Naive thymus-derived CD4-positive, alpha-beta T cell (primary cell): ENCODE measurements at regions not wholly inside any gene's neighbourhood (a gene's known extent, or its start where the extent isn't known, plus 50 kb on each side); places are given as distances from the start of the nearest gene placed in this dataset.

ENCODE experiments used
- ATAC-seq: fragments of 150-1000 bp; cut with Tn5 transposase; 2 replicates; pipeline ENCODE4 v1.10.0; 2021; ENCODE audit warnings: mild to moderate bottlenecking, moderate library complexity
- CTCF ChIA-PET: fragments of 350-600 bp; sonication (Branson Sonifier 250); formaldehyde crosslinking; loops from one replicate; lab custom pipeline; 2021; ENCODE audit warnings: antibody characterized with exemption; lab: Charles Lee
- POLR2A ChIA-PET: fragments of 350-600 bp; sonication (Branson Sonifier 250); formaldehyde crosslinking; loops from one replicate; lab custom pipeline; 2021; ENCODE audit warnings: antibody characterized with exemption, inconsistent platforms; lab: Charles Lee
- DNase-seq, 9 donors: peaks; one replicate each; pipeline versions ENCODE4 v3.0.0 to v3.0.0-alpha.2; 2020 to 2022; ENCODE audit warnings: mixed read lengths in 1 of 9
- H3K27ac ChIP-seq: one replicate; pipeline ENCODE4 v1.7.0; 2013; ENCODE audit warnings: mild to moderate bottlenecking, low read depth, low read length, moderate library complexity
- H3K27me3 ChIP-seq, 2 donors: one replicate each; pipeline ENCODE4 v1.7.0; 2013; ENCODE audit warnings: low read length in 2 of 2, mild to moderate bottlenecking in 2 of 2, moderate library complexity in 2 of 2; ENCODE audit not compliant: control insufficient read depth in 2 of 2, insufficient read depth in 2 of 2
- H3K36me3 ChIP-seq, 3 experiments: 1 replicate in 2 of 3; 2 replicates in 1 of 3; pipeline ENCODE4 v1.7.0; 2013; ENCODE audit warnings: low read length in 3 of 3, mild to moderate bottlenecking in 3 of 3, moderate library complexity in 1 of 3; ENCODE audit not compliant: insufficient read depth in 3 of 3, control insufficient read depth in 2 of 3
- H3K4me1 ChIP-seq, 2 donors: one replicate each; pipeline ENCODE4 v1.7.0; 2013; ENCODE audit warnings: low read length in 2 of 2, mild to moderate bottlenecking in 2 of 2, moderate library complexity in 1 of 2; ENCODE audit not compliant: control insufficient read depth in 2 of 2, insufficient read depth in 2 of 2
- H3K4me3 ChIP-seq: 2 replicates; pipeline ENCODE4 v1.7.0; 2013; ENCODE audit warnings: mild to moderate bottlenecking, low read length
- H3K9me3 ChIP-seq, 3 experiments: 1 replicate in 2 of 3; 2 replicates in 1 of 3; pipeline ENCODE4 v1.7.0; 2013; ENCODE audit warnings: low read length in 3 of 3; ENCODE audit not compliant: control insufficient read depth in 2 of 3
- H3K27ac Mint-ChIP-seq, 9 donors: one replicate each; pipeline ENCODE4 v1.8.0; 2020 to 2022; ENCODE audit warnings: mixed read lengths in 9 of 9, mild to moderate bottlenecking in 8 of 9, moderate library complexity in 5 of 9, inconsistent platforms in 2 of 9
- H3K27me3 Mint-ChIP-seq, 5 donors: one replicate each; pipeline ENCODE4 v1.8.0; 2021 to 2022; ENCODE audit warnings: mixed read lengths in 5 of 5, mild to moderate bottlenecking in 1 of 5
- H3K36me3 Mint-ChIP-seq, 5 donors: one replicate each; pipeline ENCODE4 v1.8.0; 2020 to 2022; ENCODE audit warnings: mixed read lengths in 5 of 5, mild to moderate bottlenecking in 3 of 5, inconsistent platforms in 1 of 5
- H3K4me1 Mint-ChIP-seq, 7 donors: one replicate each; pipeline ENCODE4 v1.8.0; 2020 to 2022; ENCODE audit warnings: mixed read lengths in 7 of 7, mild to moderate bottlenecking in 3 of 7, inconsistent platforms in 1 of 7
- H3K4me3 Mint-ChIP-seq, 10 donors: one replicate each; pipeline ENCODE4 v1.8.0; 2020 to 2022; ENCODE audit warnings: mild to moderate bottlenecking in 10 of 10, mixed read lengths in 10 of 10, moderate library complexity in 6 of 10, inconsistent platforms in 2 of 10
- H3K9me3 Mint-ChIP-seq, 11 donors: one replicate each; pipeline ENCODE4 v1.8.0; 2020 to 2022; ENCODE audit warnings: mixed read lengths in 11 of 11, mild to moderate bottlenecking in 4 of 11, inconsistent platforms in 1 of 11, moderate library complexity in 1 of 11
- intact Hi-C, 2 donors: fragments of 100-400 bp; cut with micrococcal nuclease; formaldehyde crosslinking; loops; one replicate each; pipeline ENCODE4 v1.15.1; 2023

- Histone ChIP-seq H3K27me3 (no peaks in the 10 kb centered on the region), H3K4me3 (no peak overlapping the region), H3K36me3 (no peaks in the 10 kb centered on the region), H3K27ac (no peak overlapping the region), H3K9me3 (no peaks in the 10 kb centered on the region), H3K4me1 (no peaks in the 10 kb centered on the region)
- Mint-ChIP-seq H3K36me3 (no peaks in the 10 kb centered on the region), H3K4me3 (no peak overlapping the region), H3K4me1 (no peaks in the 10 kb centered on the region), H3K27me3 (no peaks in the 10 kb centered on the region), H3K9me3 (peaks cover 0 to 3% (median 0%) of the 10 kb centered on the region in 11 donors), H3K27ac (no peak overlapping the region)
- no peak for ATAC-seq
- ChIA-PET POLR2A (no interaction called here), CTCF (no interaction called here)
- DNase-seq, result no peak
- intact Hi-C loops, result no loop called here
Measured at GRCh38 chrX:121455890-121456289, 408.5 kb downstream of the GLUD2 start.

GRCh38 chrX:121456315-121456714 lies 408.9 kb downstream of the GLUD2 start:
- ChIA-PET CTCF (no interaction called here), POLR2A (no interaction called here)
- DNase-seq (no peak), ATAC-seq (no peak)
- Histone ChIP-seq H3K4me1 (no peaks in the 10 kb centered on the region), H3K27ac (no peak overlapping the region), H3K36me3 (no peaks in the 10 kb centered on the region), H3K4me3 (no peak overlapping the region), H3K9me3 (no peaks in the 10 kb centered on the region), H3K27me3 (no peaks in the 10 kb centered on the region)
- intact Hi-C loops, result no loop called here
- no peaks in the 10 kb centered on the region for H3K4me1 Mint-ChIP-seq
- no peak overlapping the region for H3K27ac Mint-ChIP-seq
- H3K36me3 Mint-ChIP-seq, result no peaks in the 10 kb centered on the region
- H3K4me3 Mint-ChIP-seq, result no peak overlapping the region
- no peaks in the 10 kb centered on the region for H3K27me3 Mint-ChIP-seq
- peaks cover 0 to 3% (median 0%) of the 10 kb centered on the region in 11 donors for H3K9me3 Mint-ChIP-seq

GRCh38 chrX:121457096-121457495 lies 409.7 kb downstream of the GLUD2 start:
- ATAC-seq, result no peak

GRCh38 chrX:121479406-121479805 lies 432.0 kb downstream of the GLUD2 start:
- Histone ChIP-seq H3K27me3 (no peaks in the 10 kb centered on the region), H3K4me3 (no peak overlapping the region), H3K27ac (no peak overlapping the region), H3K9me3 (no peaks in the 10 kb centered on the region), H3K36me3 (no peaks in the 10 kb centered on the region), H3K4me1 (no peaks in the 10 kb centered on the region)
- no peak for DNase-seq
- H3K27ac Mint-ChIP-seq, result no peak overlapping the region
- ATAC-seq, result no peak
- H3K4me3 Mint-ChIP-seq, result no peak overlapping the region
- peaks cover 0 to 7% (median 2%) of the 10 kb centered on the region in 11 donors for H3K9me3 Mint-ChIP-seq
- intact Hi-C loops, result no loop called here
- H3K27me3 Mint-ChIP-seq, result no peaks in the 10 kb centered on the region
- ChIA-PET POLR2A (no interaction called here), CTCF (no interaction called here)
- no peaks in the 10 kb centered on the region for H3K36me3 Mint-ChIP-seq
- H3K4me1 Mint-ChIP-seq, result no peaks in the 10 kb centered on the region

More at GRCh38 chrX:121457096-121457495, 409.7 kb downstream of the GLUD2 start:
- no peaks in the 10 kb centered on the region for H3K27me3 Mint-ChIP-seq
- no peak overlapping the region for H3K4me3 Mint-ChIP-seq
- DNase-seq, result no peak
- Histone ChIP-seq H3K27me3 (no peaks in the 10 kb centered on the region), H3K27ac (no peak overlapping the region), H3K36me3 (no peaks in the 10 kb centered on the region), H3K4me3 (no peak overlapping the region), H3K4me1 (no peaks in the 10 kb centered on the region), H3K9me3 (no peaks in the 10 kb centered on the region)
- no peak overlapping the region for H3K27ac Mint-ChIP-seq
- H3K36me3 Mint-ChIP-seq, result no peaks in the 10 kb centered on the region
- POLR2A ChIA-PET, result no interaction called here
- intact Hi-C loops, result no loop called here
- no peaks in the 10 kb centered on the region for H3K4me1 Mint-ChIP-seq
- CTCF ChIA-PET, result no interaction called here
- peaks cover 0 to 3% (median 0%) of the 10 kb centered on the region in 11 donors for H3K9me3 Mint-ChIP-seq

GRCh38 chrX:121496966-121497365 lies 449.6 kb downstream of the GLUD2 start:
- ChIA-PET CTCF (no interaction called here), POLR2A (no interaction called here)
- Mint-ChIP-seq H3K27ac (no peak overlapping the region), H3K36me3 (no peaks in the 10 kb centered on the region), H3K9me3 (peaks cover 0 to 2% (median 0%) of the 10 kb centered on the region in 11 donors), H3K4me3 (no peak overlapping the region), H3K4me1 (no peaks in the 10 kb centered on the region), H3K27me3 (peaks cover 0 to 3% (median 0%) of the 10 kb centered on the region in 5 donors)
- no peak for DNase-seq
- H3K27ac ChIP-seq, result no peak overlapping the region
- H3K9me3 ChIP-seq, result no peaks in the 10 kb centered on the region
- H3K4me1 ChIP-seq, result no peaks in the 10 kb centered on the region
- no peak overlapping the region for H3K4me3 ChIP-seq
- no peaks in the 10 kb centered on the region for H3K27me3 ChIP-seq
- no peak for ATAC-seq
- intact Hi-C loops, result no loop called here
- H3K36me3 ChIP-seq, result no peaks in the 10 kb centered on the region

GRCh38 chrX:121504153-121504552 lies 456.7 kb downstream of the GLUD2 start:
- no peaks in the 10 kb centered on the region for H3K36me3 ChIP-seq
- H3K9me3 ChIP-seq, result no peaks in the 10 kb centered on the region
- DNase-seq (peak in 1 of 9 donors; percentile 5), ATAC-seq (no peak)
- no peaks in the 10 kb centered on the region for H3K27me3 Mint-ChIP-seq
- no peaks in the 10 kb centered on the region for H3K36me3 Mint-ChIP-seq
- no peak overlapping the region for H3K27ac ChIP-seq
- no peaks in the 10 kb centered on the region for H3K27me3 ChIP-seq
- no peak overlapping the region for H3K4me3 ChIP-seq
- ChIA-PET POLR2A (no interaction called here), CTCF (no interaction called here)
- intact Hi-C loops, result no loop called here
- no peaks in the 10 kb centered on the region for H3K4me1 Mint-ChIP-seq
- no peaks in the 10 kb centered on the region for H3K4me1 ChIP-seq
- no peak overlapping the region for H3K27ac Mint-ChIP-seq
- no peaks in the 10 kb centered on the region for H3K9me3 Mint-ChIP-seq
- no peak overlapping the region for H3K4me3 Mint-ChIP-seq

- DNase-seq, result no peak
- peaks cover 0 to 20% (median 4%) of the 10 kb centered on the region in 11 donors for H3K9me3 Mint-ChIP-seq
- peaks cover 0 to 11% (median 0%) of the 10 kb centered on the region in 5 donors for H3K27me3 Mint-ChIP-seq
- intact Hi-C loops, result no loop called here
- Histone ChIP-seq H3K9me3 (no peaks in the 10 kb centered on the region), H3K4me3 (no peak overlapping the region), H3K36me3 (no peaks in the 10 kb centered on the region), H3K27me3 (no peaks in the 10 kb centered on the region), H3K27ac (no peak overlapping the region), H3K4me1 (no peaks in the 10 kb centered on the region)
- no peak for ATAC-seq
- H3K36me3 Mint-ChIP-seq, result no peaks in the 10 kb centered on the region
- no peak overlapping the region for H3K27ac Mint-ChIP-seq
- no peaks in the 10 kb centered on the region for H3K4me1 Mint-ChIP-seq
- CTCF ChIA-PET, result no interaction called here
- POLR2A ChIA-PET, result no interaction called here
- no peak overlapping the region for H3K4me3 Mint-ChIP-seq
Measured at GRCh38 chrX:121546317-121546716, 498.9 kb downstream of the GLUD2 start.
